ENCODE measurements at regions not wholly inside any gene's neighbourhood (a gene's known extent, or its start where the extent isn't known, plus 50 kb on each side); places are given as distances from the start of the nearest gene placed in this dataset.

DNA sequence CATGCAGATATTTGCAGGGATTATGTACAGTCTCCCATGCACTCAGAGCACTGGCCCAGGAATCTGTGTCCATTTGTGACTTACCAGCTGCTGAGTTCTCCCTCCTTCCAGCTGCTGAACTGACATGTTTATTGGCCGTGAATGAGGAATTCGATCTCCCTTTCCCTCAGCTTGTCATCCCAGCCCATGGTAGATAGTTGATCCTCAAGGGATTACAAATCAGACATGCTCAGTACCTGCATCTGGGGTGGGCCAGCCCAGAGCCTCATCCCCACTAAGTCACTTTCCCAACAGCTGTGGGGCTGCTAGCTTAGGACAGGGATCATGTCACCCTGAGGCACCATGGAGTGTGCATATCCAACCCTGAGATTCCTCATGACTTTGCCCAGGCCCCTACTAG is 1284.9 kb upstream of the LRRTM1 start:
- TF ChIP-seq, protein P1, sequence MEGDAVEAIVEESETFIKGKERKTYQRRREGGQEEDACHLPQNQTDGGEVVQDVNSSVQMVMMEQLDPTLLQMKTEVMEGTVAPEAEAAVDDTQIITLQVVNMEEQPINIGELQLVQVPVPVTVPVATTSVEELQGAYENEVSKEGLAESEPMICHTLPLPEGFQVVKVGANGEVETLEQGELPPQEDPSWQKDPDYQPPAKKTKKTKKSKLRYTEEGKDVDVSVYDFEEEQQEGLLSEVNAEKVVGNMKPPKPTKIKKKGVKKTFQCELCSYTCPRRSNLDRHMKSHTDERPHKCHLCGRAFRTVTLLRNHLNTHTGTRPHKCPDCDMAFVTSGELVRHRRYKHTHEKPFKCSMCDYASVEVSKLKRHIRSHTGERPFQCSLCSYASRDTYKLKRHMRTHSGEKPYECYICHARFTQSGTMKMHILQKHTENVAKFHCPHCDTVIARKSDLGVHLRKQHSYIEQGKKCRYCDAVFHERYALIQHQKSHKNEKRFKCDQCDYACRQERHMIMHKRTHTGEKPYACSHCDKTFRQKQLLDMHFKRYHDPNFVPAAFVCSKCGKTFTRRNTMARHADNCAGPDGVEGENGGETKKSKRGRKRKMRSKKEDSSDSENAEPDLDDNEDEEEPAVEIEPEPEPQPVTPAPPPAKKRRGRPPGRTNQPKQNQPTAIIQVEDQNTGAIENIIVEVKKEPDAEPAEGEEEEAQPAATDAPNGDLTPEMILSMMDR (IDR thresholded peaks at IDR 0.05; ENCODE audit: poor library complexity), result no peak
- TF ChIP-seq EZH2 (IDR thresholded peaks at IDR 0.05; ENCODE audit: borderline replicate concordance), result no peak
